ENCODE measurements at regions not wholly inside any gene's neighbourhood (a gene's known extent, or its start where the extent isn't known, plus 50 kb on each side); places are given as distances from the start of the nearest gene placed in this dataset.

DNA sequence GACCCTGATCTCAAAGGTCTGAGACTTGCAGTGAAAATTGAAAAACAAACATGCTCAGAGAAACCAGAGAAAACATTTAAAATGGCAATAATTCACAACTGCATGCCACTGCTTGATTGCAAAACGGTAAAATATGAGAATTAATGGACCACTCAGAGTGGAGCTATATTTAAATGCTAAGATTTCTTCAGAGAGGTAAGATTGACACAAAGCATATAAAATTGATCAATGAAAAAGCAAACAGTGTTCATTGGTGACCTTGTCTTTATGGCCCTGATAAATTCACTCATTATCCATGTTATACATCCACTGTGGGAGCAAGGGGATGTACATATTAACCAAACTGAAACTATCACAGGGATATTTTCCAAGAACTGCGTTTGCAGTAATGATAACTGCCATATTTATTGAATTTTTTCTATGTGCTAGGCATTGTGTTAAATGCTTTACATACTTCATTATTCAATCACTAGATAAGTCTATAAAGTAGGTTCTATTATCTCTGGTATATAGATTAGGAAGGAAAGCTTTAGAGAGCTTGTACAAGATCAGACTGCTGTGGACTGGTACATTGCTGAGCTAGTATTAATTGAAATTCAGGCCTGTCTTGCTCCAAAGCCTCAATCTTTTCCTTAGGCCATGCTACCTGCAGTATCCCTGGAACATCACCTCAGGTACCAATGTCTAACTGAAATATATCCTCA is 113.9 kb upstream of the LMO3 start:
- ATAC-seq (no peak), DNase-seq (no peak)
- H3K4me1 ChIP-seq: no peaks in the 10 kb centered on the region
- no peaks in the 10 kb centered on the region for H3K9me3 ChIP-seq
- 45 to 70% (median 68%) methylated on average over 2 of the region's 2 CpGs for WGBS, 3 donors
- no peak for TF ChIP-seq CTCF (IDR thresholded peaks at IDR 0.05)
- no peak overlapping the region for H3K27ac ChIP-seq
- intact Hi-C loops (cut with DNase I): no loop called here
- H3K27me3 ChIP-seq (ENCODE audit: insufficient read depth in 3 of 3, low read length in 2 of 3): no peaks in the 10 kb centered on the region
- H3K36me3 ChIP-seq (ENCODE audit: insufficient read depth in 1 of 2, low read depth in 1 of 2): no peaks in the 10 kb centered on the region
- H3K4me3 ChIP-seq: no peak overlapping the region

DNA sequence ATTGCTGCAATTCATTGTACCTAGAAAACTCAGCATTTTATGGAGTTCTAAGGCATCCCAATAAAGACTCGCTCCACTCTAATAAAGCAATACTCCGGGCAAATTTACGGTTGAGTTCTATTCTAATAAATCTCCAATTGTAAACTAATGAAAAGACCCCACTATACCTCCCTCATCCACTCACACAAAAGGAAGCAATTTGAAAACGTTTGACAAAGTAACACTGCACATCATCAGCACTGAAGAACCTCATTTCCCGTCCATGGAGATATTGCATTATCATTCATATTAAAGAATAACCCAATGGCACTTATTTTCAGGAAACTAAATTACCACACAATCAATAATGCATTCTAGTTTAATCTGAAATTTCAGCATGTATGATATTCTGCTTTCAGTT is 111.0 kb upstream of the LMO3 start:
- 69 to 73% (median 69%) methylated on average over 5 of the region's 5 CpGs for WGBS, 3 donors

GRCh38 chr12:16692099-16692498 is 86.1 kb upstream of the LMO3 start:
- WGBS, 3 donors: 85 to 86% (median 85%) methylated on average over 3 of the region's 3 CpGs
- H3K9me3 ChIP-seq: peaks cover 11% of the 10 kb centered on the region
- H3K27me3 ChIP-seq (ENCODE audit: insufficient read depth in 3 of 3, low read length in 2 of 3): no peaks in the 10 kb centered on the region
- no peaks in the 10 kb centered on the region for H3K4me1 ChIP-seq
- H3K4me3 ChIP-seq: no peak overlapping the region
- intact Hi-C loops (cut with DNase I): no loop called here
- DNase-seq (no peak), ATAC-seq (no peak)
- H3K36me3 ChIP-seq (ENCODE audit: insufficient read depth in 1 of 2, low read depth in 1 of 2): no peaks in the 10 kb centered on the region
- TF ChIP-seq CTCF (IDR thresholded peaks at IDR 0.05): no peak
- no peak overlapping the region for H3K27ac ChIP-seq

More for the DNA sequence above, 111.0 kb upstream of the LMO3 start:
- H3K9me3 ChIP-seq: no peaks in the 10 kb centered on the region
- ATAC-seq (no peak), DNase-seq (no peak)
- intact Hi-C loops (cut with DNase I): no loop called here
- no peak overlapping the region for H3K27ac ChIP-seq
- TF ChIP-seq CTCF (IDR thresholded peaks at IDR 0.05): no peak
- no peaks in the 10 kb centered on the region for H3K27me3 ChIP-seq (ENCODE audit: insufficient read depth in 3 of 3, low read length in 2 of 3)
- no peak overlapping the region for H3K4me3 ChIP-seq
- H3K4me1 ChIP-seq: no peaks in the 10 kb centered on the region
- H3K36me3 ChIP-seq (ENCODE audit: insufficient read depth in 1 of 2, low read depth in 1 of 2): no peaks in the 10 kb centered on the region

DNA sequence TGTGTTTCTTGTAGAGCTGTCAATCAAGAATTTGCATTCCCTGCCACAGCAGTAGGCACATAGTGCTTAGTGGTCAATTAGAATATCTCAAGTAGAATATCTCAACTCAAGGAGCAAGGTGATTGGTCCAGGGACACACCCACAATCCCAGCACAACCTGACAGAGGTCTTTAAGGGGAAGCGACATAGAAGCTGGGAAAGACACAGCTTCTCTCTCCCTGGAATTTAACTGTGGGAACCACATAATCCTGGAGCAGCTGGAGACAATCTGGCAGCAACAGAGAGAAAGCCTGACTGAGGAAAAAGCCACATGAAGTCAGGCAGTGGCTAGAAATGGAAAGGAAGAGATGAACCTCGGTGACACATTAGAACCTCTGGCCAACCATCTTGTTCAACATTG is 85.7 kb upstream of the LMO3 start:
- intact Hi-C loops (cut with DNase I): no loop called here
- Histone ChIP-seq H3K27ac (no peak overlapping the region), H3K27me3 (ENCODE audit: insufficient read depth in 3 of 3, low read length in 2 of 3) (no peaks in the 10 kb centered on the region), H3K9me3 (peaks cover 11% of the 10 kb centered on the region), H3K36me3 (ENCODE audit: insufficient read depth in 1 of 2, low read depth in 1 of 2) (no peaks in the 10 kb centered on the region), H3K4me3 (no peak overlapping the region), H3K4me1 (no peaks in the 10 kb centered on the region)
- no peak for ATAC-seq
- no peak for DNase-seq
- no peak for TF ChIP-seq CTCF (IDR thresholded peaks at IDR 0.05)
- 53 to 60% (median 55%) methylated on average over 2 of the region's 2 CpGs for WGBS, 3 donors

DNA sequence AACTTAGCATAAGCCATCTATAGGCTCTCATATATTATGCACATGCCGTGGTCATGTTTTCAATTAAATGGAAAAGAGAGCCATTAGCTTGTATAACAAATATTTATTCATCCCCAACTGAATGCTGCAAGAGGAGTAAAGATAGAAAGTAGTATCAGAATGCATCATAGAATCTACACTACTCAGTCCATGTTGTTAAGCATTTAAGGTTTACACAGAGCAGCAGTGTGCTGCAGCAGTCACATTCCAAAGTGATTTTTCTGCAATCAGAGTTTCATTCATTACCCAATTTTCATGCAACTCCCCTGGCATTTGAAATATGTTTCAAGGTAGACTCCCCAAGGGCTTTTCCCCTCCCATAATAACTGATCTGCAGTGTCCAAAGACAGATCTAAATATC is 82.2 kb upstream of the LMO3 start:
- TF ChIP-seq CTCF (IDR thresholded peaks at IDR 0.05): no peak
- WGBS, 3 donors: 81 to 86% (median 83%) methylated on average over 1 of the region's 1 CpG
- no peak for DNase-seq
- Histone ChIP-seq H3K27me3 (ENCODE audit: insufficient read depth in 3 of 3, low read length in 2 of 3) (no peaks in the 10 kb centered on the region), H3K4me1 (no peaks in the 10 kb centered on the region), H3K27ac (no peak overlapping the region), H3K9me3 (no peaks in the 10 kb centered on the region), H3K36me3 (ENCODE audit: insufficient read depth in 1 of 2, low read depth in 1 of 2) (no peaks in the 10 kb centered on the region), H3K4me3 (no peak overlapping the region)
- intact Hi-C loops (cut with DNase I): no loop called here
- no peak for ATAC-seq

Measured in psoas muscle (tissue), 7 donors.